NOMO-1 treated with DMSO at 0.1 percent for 48 hours (cell line): ENCODE measurements at regions not wholly inside any gene's neighbourhood (a gene's known extent, or its start where the extent isn't known, plus 50 kb on each side); places are given as distances from the start of the nearest gene placed in this dataset.

Experiments
- DNase-seq: peaks from one replicate; lab custom pipeline; 2025; ENCODE audit not compliant: unreplicated experiment; lab: John Stamatoyannopoulos, UW

GRCh38 chr16:76612497-76612896, 335.3 kb downstream of the CNTNAP4 start:
- no peak for DNase-seq

GRCh38 chr16:76614269-76614668, 337.1 kb downstream of the CNTNAP4 start:
- no peak for DNase-seq

- no peak for DNase-seq
Observed at GRCh38 chr16:76622876-76623275, 345.7 kb downstream of the CNTNAP4 start.

- DNase-seq: no peak
Observed at GRCh38 chr16:76634847-76635697, 357.9 kb downstream of the CNTNAP4 start.

- peak; percentile 20 for DNase-seq
Observed at GRCh38 chr16:76639685-76640289, 362.6 kb downstream of the CNTNAP4 start.

- no peak for DNase-seq
Observed at GRCh38 chr16:76650582-76650981, 373.4 kb downstream of the CNTNAP4 start.

GRCh38 chr16:76653390-76654026, 376.3 kb downstream of the CNTNAP4 start:
- peak; percentile 50 for DNase-seq

- DNase-seq: no peak
Observed at GRCh38 chr16:76654088-76654820, 377.1 kb downstream of the CNTNAP4 start.

- no peak for DNase-seq
Observed at GRCh38 chr16:76656994-76657393, 379.8 kb downstream of the CNTNAP4 start.

GRCh38 chr16:76661691-76662235, 384.6 kb downstream of the CNTNAP4 start:
- no peak for DNase-seq

- no peak for DNase-seq
Observed at GRCh38 chr16:76665571-76666275, 388.5 kb downstream of the CNTNAP4 start.

GRCh38 chr16:76668207-76668725, 391.1 kb downstream of the CNTNAP4 start:
- DNase-seq: peak; percentile 10

- DNase-seq: no peak
Observed at GRCh38 chr16:76669288-76669687, 392.1 kb downstream of the CNTNAP4 start.

GRCh38 chr16:76670125-76670857, 393.1 kb downstream of the CNTNAP4 start:
- DNase-seq: no peak

- peak; percentile 28 for DNase-seq
Observed at GRCh38 chr16:76676356-76676755, 399.2 kb downstream of the CNTNAP4 start.

- DNase-seq: no peak
Observed at GRCh38 chr16:76681296-76681695, 404.1 kb downstream of the CNTNAP4 start.

GRCh38 chr16:76683051-76683450, 405.9 kb downstream of the CNTNAP4 start:
- no peak for DNase-seq

GRCh38 chr16:76696876-76697275, 419.7 kb downstream of the CNTNAP4 start:
- DNase-seq: no peak

- no peak for DNase-seq
Observed at GRCh38 chr16:76705892-76706291, 428.7 kb downstream of the CNTNAP4 start.
